GM12878 (cell line): ENCODE measurements at regions not wholly inside any gene's neighbourhood (a gene's known extent, or its start where the extent isn't known, plus 50 kb on each side); places are given as distances from the start of the nearest gene placed in this dataset.
A peak's percentile ranks its signal among the peaks of the same experiment; 100 is the strongest.

ENCODE experiments used
- ATAC-seq: fragments of 200-7000 bp; cut with Tn5 transposase; 3 replicates; pipeline ENCODE4 v1.9.1; 2020; ENCODE audit warnings: mild to moderate bottlenecking, moderate library complexity
- BruUV-seq: library from RNA; stranded (reverse); fragments of 400-500 nt; replicated peaks from 2 replicates; lab custom pipeline; 2021; lab: Mats Ljungman, UMichigan
- CTCF ChIA-PET: fragments of 300-600 bp; sonication (Branson Sonifier 250); formaldehyde crosslinking; extraction: SDS; loops from one replicate; lab custom pipeline; 2021; ENCODE audit warnings: inconsistent platforms; lab: Yijun Ruan, JAX
- POLR2A ChIA-PET: fragments of 350-600 bp; formaldehyde crosslinking; extraction: SDS; loops from one replicate; lab custom pipeline; 2021; ENCODE audit warnings: inconsistent platforms; lab: Charles Lee
- RAD21 ChIA-PET: fragments of 300-600 bp; sonication (Branson Sonifier 250); formaldehyde crosslinking; loops from one replicate; lab custom pipeline; 2023; ENCODE audit warnings: antibody characterized with exemption; ENCODE audit not compliant: unreplicated experiment; lab: Charles Lee
- SMC1A ChIA-PET: fragments of 300-600 bp; sonication (Branson Sonifier 250); formaldehyde crosslinking; loops from one replicate; lab custom pipeline; 2023; ENCODE audit not compliant: unreplicated experiment, uncharacterized antibody; lab: Charles Lee
- DNase-seq: peaks from one replicate; pipeline ENCODE4 v3.0.0-alpha.2; 2011; ENCODE audit warnings: low read depth, low spot score
- FAIRE-seq: peaks from 3 replicates; lab custom pipeline; 2011; peaks lifted over from hg19 to GRCh38; lab: Jason Lieb, UNC
- H2AFZ ChIP-seq: 2 replicates; pipeline ENCODE4 v1.6.0; 2011; ENCODE audit warnings: low read depth, low read length, control low read depth; ENCODE audit not compliant: control insufficient read depth
- H3K27ac ChIP-seq: 2 replicates; pipeline ENCODE4 v1.5.1; 2011; ENCODE audit warnings: control low read depth; ENCODE audit not compliant: control insufficient read depth, insufficient read depth
- H3K27me3 ChIP-seq, 2 experiments: replicated peaks in 1 of 2; 2 replicates each; pipeline versions ENCODE4 v1.6.0 to v1.6.1; 2011; ENCODE audit warnings: low read length in 1 of 2; ENCODE audit not compliant: control insufficient read depth in 2 of 2, insufficient read depth in 2 of 2
- H3K36me3 ChIP-seq, 2 experiments: 2 replicates each; pipeline ENCODE4 v1.5.1; 2011; ENCODE audit warnings: low read length in 1 of 2; ENCODE audit not compliant: control insufficient read depth in 2 of 2, insufficient read depth in 2 of 2
- H3K4me1 ChIP-seq: 2 replicates; pipeline ENCODE4 v1.6.1; 2011; ENCODE audit warnings: mild to moderate bottlenecking, low read length, moderate library complexity, mixed read lengths; ENCODE audit not compliant: control insufficient read depth, insufficient read depth
- H3K4me2 ChIP-seq: 2 replicates; pipeline ENCODE4 v1.6.0; 2011; ENCODE audit warnings: control low read depth; ENCODE audit not compliant: control insufficient read depth, insufficient read depth
- H3K4me3 ChIP-seq: fragments of 200-600 bp; sonication (generic); 2 replicates; pipeline ENCODE4 v1.5.1; 2016
- H3K79me2 ChIP-seq: 2 replicates; pipeline ENCODE4 v1.6.0; 2011; ENCODE audit warnings: low read length; ENCODE audit not compliant: control insufficient read depth, insufficient read depth
- H3K9ac ChIP-seq: 2 replicates; pipeline ENCODE4 v1.8.0; 2011; ENCODE audit warnings: low read length, control low read depth, mixed read lengths; ENCODE audit not compliant: control insufficient read depth, insufficient read depth
- H3K9me3 ChIP-seq: replicated peaks from 3 replicates; pipeline ENCODE4 v1.5.1; 2011; ENCODE audit warnings: mild to moderate bottlenecking, low read length; ENCODE audit not compliant: control insufficient read depth, insufficient read depth
- H4K20me1 ChIP-seq: 2 replicates; pipeline ENCODE4 v1.6.0; 2011; ENCODE audit not compliant: control insufficient read depth, insufficient read depth
- CHD1 ChIP-seq: IDR thresholded peaks from 2 replicates; pipeline ENCODE4 v1.6.1; 2012; ENCODE audit warnings: low read depth, low read length, improper control_type of control experiment
- CHD4 ChIP-seq: fragments of 200-600 bp; sonication (generic); IDR thresholded peaks from 2 replicates; pipeline ENCODE4 v1.6.1; 2016; ENCODE audit warnings: mild to moderate bottlenecking
- IRF3 ChIP-seq: fragments of 450-650 bp; IDR thresholded peaks from 2 replicates; pipeline ENCODE4 v1.6.1; 2014; ENCODE audit warnings: mild to moderate bottlenecking
- NFXL1 ChIP-seq: fragments of 450-650 bp; IDR thresholded peaks from 2 replicates; pipeline ENCODE4 v1.6.1; 2017; ENCODE audit warnings: antibody characterized with exemption, mild to moderate bottlenecking, borderline replicate concordance
- POU2F2 ChIP-seq: IDR thresholded peaks from 3 replicates; pipeline ENCODE4 v1.6.1; 2011; ENCODE audit warnings: low read depth, mild to moderate bottlenecking, low read length, borderline replicate concordance
- SIN3A ChIP-seq: IDR thresholded peaks from 2 replicates; pipeline ENCODE4 v1.6.1; 2012; ENCODE audit warnings: low read depth, low read length, improper control_type of control experiment
- SIX5 ChIP-seq: IDR thresholded peaks from 2 replicates; pipeline ENCODE4 v1.6.1; 2011; ENCODE audit warnings: mild to moderate bottlenecking, low read depth, low read length, moderate library complexity; ENCODE audit not compliant: severe bottlenecking
- SMARCA5 ChIP-seq: fragments of 450-650 bp; IDR thresholded peaks from 2 replicates; pipeline ENCODE4 v1.6.1; 2017; ENCODE audit warnings: mild to moderate bottlenecking
- SP1 ChIP-seq: IDR thresholded peaks from one replicate; pipeline ENCODE4 v1.6.1; 2011; ENCODE audit warnings: low read depth, low read length
- SREBF1 ChIP-seq: IDR thresholded peaks from 2 replicates; pipeline ENCODE4 v1.6.1; 2012; ENCODE audit warnings: mild to moderate bottlenecking, low read length
- SRF ChIP-seq, 2 experiments: IDR thresholded peaks; 2 replicates each; pipeline ENCODE4 v1.6.1; 2011; ENCODE audit warnings: low read depth in 2 of 2, low read length in 2 of 2, mild to moderate bottlenecking in 1 of 2, moderate library complexity in 1 of 2
- SUZ12 ChIP-seq: fragments of 200-600 bp; sonication (generic); IDR thresholded peaks from one replicate; pipeline ENCODE4 v1.6.1; 2018; ENCODE audit warnings: antibody characterized with exemption, mild to moderate bottlenecking; ENCODE audit not compliant: unreplicated experiment
- YBX1 ChIP-seq: fragments of 450-650 bp; IDR thresholded peaks from 2 replicates; pipeline ENCODE4 v1.6.1; 2016; ENCODE audit warnings: antibody characterized with exemption
- YY1 ChIP-seq: IDR thresholded peaks from 2 replicates; pipeline ENCODE4 v1.6.1; 2011; ENCODE audit warnings: low read depth, mild to moderate bottlenecking, low read length
- ZBED1 ChIP-seq: IDR thresholded peaks from 2 replicates; pipeline ENCODE4 v1.6.1; 2016; ENCODE audit warnings: borderline replicate concordance
- ZBTB4 ChIP-seq: fragments of 450-650 bp; formaldehyde crosslinking; IDR thresholded peaks from 2 replicates; pipeline ENCODE4 v1.4.0; 2022; ENCODE audit warnings: mild to moderate bottlenecking, moderate library complexity
- ZNF384 ChIP-seq: IDR thresholded peaks from 2 replicates; pipeline ENCODE4 v1.6.1; 2012; ENCODE audit warnings: low read depth, mild to moderate bottlenecking, low read length, improper control_type of control experiment, borderline replicate concordance
- ZNF592 ChIP-seq: fragments of 450-650 bp; IDR thresholded peaks from 2 replicates; pipeline ENCODE4 v1.6.1; 2017; ENCODE audit warnings: mild to moderate bottlenecking, moderate library complexity
- WGBS: methylation state at CpG from one replicate; pipeline ENCODE4 v1.1.6; 2016; ENCODE audit warnings: low lambda C conversion rate; ENCODE audit not compliant: insufficient replicate concordance, insufficient coverage; ENCODE audit errors: missing lambda C conversion rate; 5-methylcytosine and 5-hydroxymethylcytosine counted together
- in situ Hi-C: fragments of 300-500 bp; cut with MboI; formaldehyde crosslinking; loops from 9 replicates; pipeline ENCODE4 v1.14.3; 2018; ENCODE audit warnings: mixed read lengths
- intact Hi-C: fragments of 100-400 bp; cut with micrococcal nuclease; formaldehyde crosslinking; loops from one replicate; pipeline ENCODE4 v1.14.2; 2022; ENCODE audit not compliant: unreplicated experiment

- no peaks in the 10 kb centered on the region for H3K36me3 ChIP-seq
- no peaks in the 10 kb centered on the region for H3K27me3 ChIP-seq
- intact Hi-C loops, result loop anchor here (5.0 kb wide), 4 partner anchors 128 to 367 kb away; no protein-coding TSS in a partner anchor
- DNase-seq (peak; percentile 19), ATAC-seq (peak; percentile 85), FAIRE-seq (no peak)
- H3K27ac ChIP-seq, result 0 out of 2 replicates have a peak overlapping the region, but pooled peaks have one; percentile 2
- peak overlapping the region; percentile 56 for H2AFZ ChIP-seq
- no peak overlapping the region for H3K4me3 ChIP-seq
- CTCF ChIA-PET, result interaction anchor here (0.8 to 3.8 kb wide), 9 partner anchors 10 to 383 kb away, joined by 3 to 26 read pairs (median 7); no protein-coding TSS in a partner anchor
- SMC1A ChIA-PET, result interaction anchor here (0.9 to 4.3 kb wide), 11 partner anchors 10 to 369 kb away, joined by 3 to 25 read pairs (median 9); no protein-coding TSS in a partner anchor
- in situ Hi-C loops, result no loop called here
- no peaks in the 10 kb centered on the region for H4K20me1 ChIP-seq
- H3K9me3 ChIP-seq, result no peaks in the 10 kb centered on the region; the same call in 2 of the 3 replicates
- H3K9ac ChIP-seq, result no peak overlapping the region
- POLR2A ChIA-PET, result no interaction called here
- H3K79me2 ChIP-seq, result no peaks in the 10 kb centered on the region
- RAD21 ChIA-PET, result interaction anchor here (0.6 to 3.5 kb wide), 5 partner anchors 15 to 445 kb away, joined by 4 to 25 read pairs (median 13); no protein-coding TSS in a partner anchor
- peaks cover 27% of the 10 kb centered on the region for H3K4me1 ChIP-seq
- 0% methylated on average over 2 of the region's 2 CpGs for WGBS
- BruUV-seq, result no TSS peak
- peak overlapping the region; percentile 59; the same call in 1 of the 2 replicates for H3K4me2 ChIP-seq
- TF ChIP-seq SP1, result no peak
- TF ChIP-seq SRF (IDR thresholded peaks at IDR 0.05; ENCODE audit: low read depth in 2 of 2, low read length in 2 of 2), result no peak
- peak; percentile 50; the same call in 1 of the 2 replicates for TF ChIP-seq ZNF384
- no peak for TF ChIP-seq NFXL1
- no peak for TF ChIP-seq CHD1
- peak; percentile 30; the same call in 1 of the 2 replicates for TF ChIP-seq YY1
- TF ChIP-seq SUZ12, result no peak
- no peak for TF ChIP-seq ZBED1
- TF ChIP-seq ZNF592, result no peak
- no peak for TF ChIP-seq YBX1
- TF ChIP-seq IRF3, result no peak
- no peak for TF ChIP-seq SMARCA5
- TF ChIP-seq SREBF1, result no peak
- TF ChIP-seq POU2F2, result no peak
- no peak for TF ChIP-seq SIN3A
- no peak for TF ChIP-seq ZBTB4 (CRISPR knock-in tag)
- TF ChIP-seq CHD4, result no peak
- no peak for TF ChIP-seq SIX5
Measured at GRCh38 chr11:60634126-60634525, 65.3 kb upstream of the MS4A8 start.
